GM18511 (cell line): ENCODE measurements at regions not wholly inside any gene's neighbourhood (a gene's known extent, or its start where the extent isn't known, plus 50 kb on each side); places are given as distances from the start of the nearest gene placed in this dataset.
"Not testable (repeated sequence)": the region's sequence is repeated elsewhere in the genome, so short reads cannot be mapped to it uniquely, and the experiment has no call there.

ENCODE experiments used
- ATAC-seq: cut with Tn5 transposase; IDR thresholded peaks from one replicate; pipeline ENCODE4 v1.9.1; 2021; ENCODE audit warnings: mild to moderate bottlenecking, moderate library complexity; ENCODE audit not compliant: unreplicated experiment

- no peak for ATAC-seq
Measured at GRCh38 chr18:47682876-47683275, 247.6 kb downstream of the SMAD2 start.

GRCh38 chr18:47680488-47680887 lies 250.0 kb downstream of the SMAD2 start:
- ATAC-seq: peak; percentile 78

GRCh38 chr18:47679864-47680263 lies 250.6 kb downstream of the SMAD2 start:
- ATAC-seq: no peak

DNA sequence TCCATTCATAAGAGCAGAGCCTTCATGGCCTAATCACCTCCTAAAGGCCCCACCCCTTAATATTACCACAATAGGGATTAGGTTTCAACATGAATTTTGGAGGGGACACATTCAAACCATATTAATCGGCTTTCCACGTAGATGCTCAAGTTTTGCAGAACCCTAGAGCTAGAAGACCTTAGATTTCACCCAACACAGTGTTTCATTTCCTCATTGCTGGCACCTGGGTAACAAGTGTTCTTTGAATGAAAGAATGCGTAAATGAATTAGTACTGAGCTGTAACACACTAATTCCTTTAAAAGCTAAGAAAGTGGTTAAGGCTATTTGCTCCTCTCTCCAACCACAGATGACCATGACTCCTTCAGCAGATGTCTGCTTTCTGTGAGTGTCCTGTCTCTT lies 252.5 kb downstream of the SMAD2 start:
- no peak for ATAC-seq

GRCh38 chr18:47669815-47670214 lies 260.6 kb downstream of the SMAD2 start:
- ATAC-seq: no peak

DNA sequence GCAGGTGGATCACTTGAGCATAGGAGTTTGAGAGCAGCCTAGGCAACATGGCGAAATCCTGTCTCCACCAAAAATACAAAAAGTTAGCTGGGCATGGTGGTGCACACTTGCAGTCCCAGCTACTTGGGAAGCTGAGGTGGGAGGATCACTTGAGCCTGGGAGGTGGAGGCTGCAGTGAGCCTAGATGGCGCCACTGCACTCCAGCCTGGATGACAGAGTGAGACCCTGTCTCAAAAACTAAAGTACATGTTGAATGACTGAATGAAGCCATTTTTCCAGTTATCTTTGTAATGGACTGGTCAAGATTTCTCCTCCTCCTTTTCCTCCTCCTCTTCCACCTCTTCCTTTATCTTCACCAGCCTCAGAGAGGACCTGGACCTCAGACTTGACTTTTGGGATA lies 272.0 kb downstream of the SMAD2 start:
- no peak for ATAC-seq

DNA sequence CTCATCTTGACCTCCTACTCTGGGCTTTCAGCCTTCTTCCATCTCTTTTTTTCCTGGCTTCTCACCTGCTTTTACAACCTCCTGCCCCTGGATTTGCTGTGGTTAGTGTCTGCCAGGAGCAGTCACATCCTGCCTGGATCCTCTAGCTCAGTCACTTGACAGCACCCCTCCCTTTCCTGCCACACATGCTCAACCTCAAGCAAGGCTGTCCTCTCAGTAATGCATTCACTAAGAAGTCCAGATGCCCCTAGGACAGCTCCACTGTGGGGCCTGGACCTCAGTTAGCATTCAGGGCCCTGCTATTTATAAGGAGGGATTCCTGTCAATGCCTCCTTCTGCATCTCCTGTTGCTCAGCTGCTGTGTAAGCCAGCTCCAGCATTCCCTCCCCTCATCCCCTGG lies 275.5 kb downstream of the SMAD2 start:
- ATAC-seq: no peak

DNA sequence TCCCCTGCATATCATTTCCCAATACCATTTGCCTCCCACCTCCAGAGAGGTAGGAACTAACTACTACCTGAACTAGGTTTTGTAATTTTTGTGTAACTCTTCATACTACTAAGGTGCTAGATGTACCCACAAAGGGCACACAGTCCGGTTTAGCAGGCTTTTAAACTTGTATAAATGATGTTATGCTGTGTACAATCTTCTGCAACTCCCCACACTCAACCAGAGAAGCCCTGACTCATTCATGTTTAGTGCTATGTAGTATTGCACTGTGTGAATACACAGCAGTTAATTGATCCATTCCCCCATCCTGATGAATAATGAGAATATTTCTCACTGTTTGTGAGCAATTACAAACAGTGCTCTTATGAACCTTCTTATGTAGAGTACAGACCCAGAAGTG lies 285.6 kb downstream of the SMAD2 start:
- no peak for ATAC-seq

DNA sequence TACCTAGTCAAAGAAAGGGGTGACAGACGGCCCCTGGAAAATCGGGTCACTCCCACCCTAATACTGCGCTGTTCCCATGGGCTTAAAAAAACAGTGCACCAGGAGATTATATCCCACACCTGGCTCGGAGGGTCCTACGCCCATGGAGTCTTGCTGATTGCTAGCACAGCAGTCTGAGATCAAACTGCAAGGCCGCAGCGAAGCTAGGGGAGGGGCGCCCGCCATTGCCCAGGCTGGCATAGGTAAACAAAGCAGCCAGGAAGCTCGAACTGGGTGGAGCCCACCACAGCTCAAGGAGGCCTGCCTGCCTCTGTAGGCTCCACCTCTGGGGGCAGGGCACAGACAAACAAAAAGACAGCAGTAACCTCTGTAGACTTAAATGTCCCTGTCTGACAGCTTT lies 292.9 kb downstream of the SMAD2 start:
- ATAC-seq: not testable (repeated sequence)

DNA sequence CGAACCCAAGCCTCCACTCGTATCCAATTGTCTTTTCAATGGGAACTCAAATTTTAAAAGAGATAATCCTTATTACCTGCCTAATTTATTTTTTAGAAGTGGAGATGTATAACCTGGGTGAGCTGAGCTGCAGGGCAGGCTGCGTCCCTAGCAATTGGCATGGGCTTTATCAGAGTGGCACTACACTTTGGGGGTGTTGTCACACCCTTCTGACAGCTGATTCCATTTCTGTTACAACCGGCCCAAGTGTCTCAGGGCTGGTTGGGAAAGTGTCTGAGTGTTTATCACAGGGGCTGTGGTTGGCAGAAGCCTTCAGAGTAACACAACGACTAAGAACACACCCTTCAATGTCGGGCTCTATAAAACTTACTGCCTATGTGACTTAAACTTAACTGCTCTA lies 295.0 kb downstream of the SMAD2 start:
- no peak for ATAC-seq

DNA sequence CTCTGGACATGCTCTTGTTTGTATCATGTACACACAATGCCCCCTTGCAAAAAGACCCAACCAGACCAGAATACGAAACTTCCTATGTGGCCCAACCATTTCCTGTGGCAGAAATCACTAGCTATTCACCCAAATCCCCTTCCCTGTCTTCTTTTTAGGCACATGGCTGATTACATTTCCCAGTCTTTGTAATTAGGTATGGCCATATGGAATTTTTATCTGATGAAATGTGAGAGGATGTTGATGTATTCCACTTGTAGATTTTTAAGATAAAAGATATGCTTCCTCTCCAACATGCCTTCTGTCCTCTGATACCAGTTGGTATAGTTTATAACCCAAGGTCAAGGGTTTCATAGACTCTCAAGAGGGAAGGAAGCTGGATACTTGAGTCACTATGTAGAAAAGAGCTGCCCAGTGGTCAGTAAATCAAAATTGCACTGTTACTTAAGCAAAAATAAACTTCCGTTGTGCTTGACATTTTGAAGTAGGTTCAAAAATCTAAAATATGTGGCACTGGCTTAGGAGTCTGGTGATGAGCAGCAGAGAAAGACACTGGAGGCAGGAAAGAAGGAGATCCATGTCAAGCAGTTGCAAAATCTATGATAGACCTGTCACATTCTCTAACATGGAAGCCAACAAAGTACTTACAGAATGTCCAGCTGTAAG lies 297.4 kb downstream of the SMAD2 start:
- no peak for ATAC-seq

DNA sequence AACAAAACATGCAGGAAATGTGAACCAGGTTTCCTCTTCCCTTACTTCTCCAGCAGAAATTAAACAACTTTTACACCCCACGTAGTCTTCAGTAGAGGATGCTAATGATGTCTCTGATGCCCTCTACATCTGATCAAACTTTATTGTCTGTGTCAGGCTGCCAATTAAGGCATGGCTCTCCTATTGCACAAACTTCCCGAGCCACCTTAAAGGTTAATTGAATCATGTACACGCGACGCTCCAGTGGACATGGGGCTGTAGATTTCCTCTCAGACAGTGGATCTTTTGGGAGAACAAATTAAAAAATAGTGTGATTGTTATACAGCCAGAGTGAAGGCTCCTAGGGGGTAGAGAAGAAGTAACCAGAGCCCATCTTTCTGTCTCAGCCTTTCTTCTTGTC lies 301.6 kb downstream of the SMAD2 start:
- no peak for ATAC-seq

DNA sequence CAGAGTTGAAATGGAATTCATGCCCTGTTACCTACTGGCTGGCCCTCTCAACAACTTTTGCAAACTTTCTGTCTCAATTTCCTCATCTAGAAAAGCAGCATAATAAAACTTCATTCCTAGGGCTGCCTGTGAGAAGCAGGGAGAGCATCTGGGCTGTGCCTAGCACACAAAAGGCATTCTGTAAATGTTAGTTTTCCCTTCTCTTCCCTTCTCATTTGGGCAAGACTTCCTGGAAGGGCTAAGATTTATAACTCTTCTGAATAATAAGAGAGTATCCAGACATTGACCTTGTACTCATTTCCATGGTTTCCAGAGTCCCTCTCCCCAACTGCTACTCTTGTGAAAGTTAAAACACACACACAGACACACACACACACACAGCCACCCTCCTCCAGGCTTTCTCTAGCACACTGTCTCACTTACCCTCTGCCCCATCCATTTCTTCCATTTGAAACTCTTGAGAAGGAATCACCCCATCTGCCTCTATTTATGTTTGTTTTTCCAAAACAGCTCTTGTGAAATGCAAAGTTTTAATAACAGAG lies 302.1 kb downstream of the SMAD2 start:
- ATAC-seq: no peak

DNA sequence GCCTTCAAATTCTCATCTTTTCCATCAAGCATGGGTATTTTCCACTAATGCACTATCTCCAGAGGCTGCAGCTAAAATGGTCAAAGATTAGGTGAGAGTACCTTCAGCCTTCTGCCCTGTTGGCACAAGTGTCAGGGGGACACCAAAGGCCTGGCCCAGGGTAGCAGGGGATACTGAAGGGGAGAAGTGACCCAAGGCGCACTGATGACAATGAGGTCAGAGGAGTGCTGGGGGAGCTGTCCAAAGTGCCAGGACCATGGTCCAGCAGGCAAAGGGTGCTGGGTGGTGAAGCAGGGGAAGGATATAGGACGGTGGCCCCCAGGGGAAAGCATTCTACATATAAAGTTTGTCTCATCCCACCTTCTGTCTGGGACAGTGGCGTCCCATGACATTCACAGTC lies 303.4 kb downstream of the SMAD2 start:
- ATAC-seq: no peak

GRCh38 chr18:47619771-47620448 lies 310.5 kb downstream of the SMAD2 start:
- ATAC-seq: no peak

DNA sequence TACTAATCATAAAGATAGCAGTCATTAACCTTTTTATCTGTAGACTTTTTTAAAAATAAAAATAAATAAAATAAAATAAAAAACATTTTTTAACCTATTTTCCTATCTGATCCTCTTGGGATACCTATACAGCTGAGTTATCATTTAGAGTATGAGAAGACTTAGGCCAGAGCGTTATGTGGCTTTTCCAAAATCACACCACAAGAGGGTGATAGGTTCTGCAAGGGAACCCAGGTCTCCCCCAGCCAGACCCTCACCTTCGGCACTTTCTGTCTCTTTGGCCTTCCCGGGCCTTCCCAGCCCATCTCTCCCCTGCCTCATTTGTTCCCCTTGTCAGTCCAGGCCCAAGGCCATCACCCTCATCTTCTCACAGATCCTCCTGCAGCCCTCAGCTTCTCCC lies 311.7 kb downstream of the SMAD2 start:
- ATAC-seq: no peak

DNA sequence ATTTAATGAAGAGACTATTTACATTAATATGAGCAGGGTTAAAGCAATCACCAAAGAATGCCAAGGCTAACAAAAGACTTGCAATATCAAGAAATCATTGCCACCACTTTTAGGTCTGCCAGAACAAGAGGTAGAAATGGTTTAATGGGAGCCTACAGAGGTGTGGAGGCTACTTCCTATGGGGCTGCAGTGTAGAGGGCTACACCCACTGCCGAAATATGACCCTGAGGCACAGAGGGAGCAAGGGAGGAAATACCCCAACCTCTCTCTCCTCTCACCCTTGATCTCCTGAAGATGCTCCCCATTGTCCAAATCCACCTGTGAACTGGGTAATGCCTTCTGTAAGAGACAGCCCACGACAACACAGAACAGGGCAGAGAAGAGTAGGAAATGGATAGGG lies 315.4 kb downstream of the SMAD2 start:
- no peak for ATAC-seq

DNA sequence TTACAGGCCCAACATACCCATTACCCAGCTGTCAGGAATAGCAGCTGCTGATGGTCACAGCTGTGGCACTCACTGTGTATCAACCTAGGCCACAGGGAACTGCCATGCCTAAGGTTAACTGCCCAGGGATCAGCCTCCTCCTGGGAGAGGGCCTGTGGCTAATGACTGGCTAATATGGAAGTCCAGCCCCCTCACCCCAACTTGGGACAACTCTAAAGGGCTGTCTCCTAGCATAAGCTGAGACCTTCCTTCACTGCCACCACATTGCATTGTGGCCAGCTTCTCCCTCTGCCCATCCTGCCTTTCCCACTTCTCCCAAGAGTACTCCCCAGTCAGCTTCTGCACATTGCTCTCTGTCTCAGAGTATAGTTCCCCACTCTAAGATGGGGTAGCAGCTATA lies 316.5 kb downstream of the SMAD2 start:
- no peak for ATAC-seq

- no peak for ATAC-seq
Measured at GRCh38 chr18:47611649-47612048, 318.8 kb downstream of the SMAD2 start.

- ATAC-seq: no peak
Measured at GRCh38 chr18:47606526-47606925, 323.9 kb downstream of the SMAD2 start.

DNA sequence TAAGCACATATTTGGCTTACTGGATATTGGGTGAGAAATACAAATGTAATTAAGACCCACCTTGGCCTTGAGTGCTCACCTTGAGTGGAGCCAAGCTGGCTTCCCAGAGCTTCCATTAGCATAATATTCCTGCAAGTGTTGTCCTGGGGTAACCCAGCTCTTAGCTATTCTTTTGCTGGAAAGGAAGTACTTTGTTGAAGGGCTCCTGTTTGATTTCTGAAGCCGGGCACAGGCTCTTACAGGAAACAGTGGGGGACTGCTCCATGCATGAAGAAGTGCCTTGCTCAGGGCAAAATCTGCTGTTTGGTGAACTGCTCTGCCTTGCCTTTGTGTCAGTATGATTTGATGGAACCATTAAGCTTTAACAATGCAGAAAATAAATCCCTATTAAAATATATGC lies 325.4 kb downstream of the SMAD2 start:
- no peak for ATAC-seq

- no peak for ATAC-seq
Measured at GRCh38 chr18:47604021-47604420, 326.4 kb downstream of the SMAD2 start.

DNA sequence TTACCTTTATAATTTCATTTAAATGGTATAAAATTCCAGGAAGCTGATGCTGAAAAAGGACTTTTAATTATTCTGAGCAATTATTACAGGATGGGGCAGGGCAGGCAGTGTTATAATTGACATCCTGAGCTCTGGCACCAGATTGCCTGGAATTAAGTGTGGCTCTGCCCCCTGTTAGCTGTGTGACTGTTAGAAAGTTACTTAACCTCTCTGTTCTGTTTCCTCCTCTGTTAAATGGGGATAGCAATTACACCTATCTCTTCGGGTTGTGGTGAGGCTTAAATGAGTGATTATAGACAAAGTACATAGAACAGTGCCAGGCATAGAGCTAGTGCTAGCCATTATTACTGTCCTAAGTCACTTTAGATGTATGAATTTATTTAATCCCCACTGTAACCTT lies 327.3 kb downstream of the SMAD2 start:
- no peak for ATAC-seq
